MM.1S (cell line): ENCODE measurements at regions not wholly inside any gene's neighbourhood (a gene's known extent, or its start where the extent isn't known, plus 50 kb on each side); places are given as distances from the start of the nearest gene placed in this dataset.

ENCODE experiments used
- DNase-seq: peaks from one replicate; pipeline ENCODE4 v3.0.0-alpha.2; 2015
- H2AFZ ChIP-seq: fragments of 300-600 bp; sonication (generic); 2 replicates; pipeline ENCODE4 v1.6.0; 2016; ENCODE audit warnings: antibody characterized with exemption, low read length
- H3F3A ChIP-seq: fragments of 300-600 bp; sonication (generic); 2 replicates; pipeline ENCODE4 v1.6.1; 2016; ENCODE audit warnings: mild to moderate bottlenecking, antibody characterized with exemption, low read length, moderate library complexity, mixed read lengths; ENCODE audit not compliant: insufficient read depth
- H3K27ac ChIP-seq: fragments of 300-600 bp; sonication (generic); 2 replicates; pipeline ENCODE4 v1.5.1; 2016; ENCODE audit warnings: mild to moderate bottlenecking, low read length
- H3K27me3 ChIP-seq: fragments of 300-600 bp; sonication (generic); replicated peaks from 2 replicates; pipeline ENCODE4 v1.6.0; 2016; ENCODE audit warnings: low read length; ENCODE audit not compliant: insufficient read depth
- H3K36me3 ChIP-seq: fragments of 300-600 bp; sonication (generic); replicated peaks from 2 replicates; pipeline ENCODE4 v1.6.1; 2016; ENCODE audit warnings: mild to moderate bottlenecking, low read length, mixed read lengths; ENCODE audit not compliant: insufficient read depth
- H3K4me1 ChIP-seq: fragments of 300-600 bp; sonication (generic); 2 replicates; pipeline ENCODE4 v1.6.1; 2016; ENCODE audit warnings: low read length, mixed read lengths
- H3K4me2 ChIP-seq: fragments of 300-600 bp; sonication (generic); 2 replicates; pipeline ENCODE4 v1.6.0; 2016; ENCODE audit warnings: low read depth, low read length
- H3K4me3 ChIP-seq: fragments of 300-600 bp; sonication (generic); 2 replicates; pipeline ENCODE4 v1.5.1; 2016; ENCODE audit warnings: low read length, mixed read lengths
- H3K79me2 ChIP-seq: fragments of 300-600 bp; sonication (generic); 2 replicates; pipeline ENCODE4 v1.6.1; 2016; ENCODE audit warnings: mixed run types, low read length, mixed read lengths
- H3K9ac ChIP-seq: fragments of 300-600 bp; sonication (generic); 2 replicates; pipeline ENCODE4 v1.6.1; 2016; ENCODE audit warnings: low read length, mixed read lengths
- H3K9me2 ChIP-seq: fragments of 300-600 bp; sonication (generic); replicated peaks from 2 replicates; pipeline ENCODE4 v1.6.1; 2016; ENCODE audit warnings: mild to moderate bottlenecking, low read length, mixed read lengths; ENCODE audit not compliant: insufficient read depth
- H3K9me3 ChIP-seq: fragments of 300-600 bp; sonication (generic); replicated peaks from 2 replicates; pipeline ENCODE4 v1.6.1; 2016; ENCODE audit warnings: mild to moderate bottlenecking, low read length, mixed read lengths; ENCODE audit not compliant: insufficient read depth
- H4K20me1 ChIP-seq: fragments of 300-600 bp; sonication (generic); 2 replicates; pipeline ENCODE4 v1.6.1; 2016; ENCODE audit warnings: mild to moderate bottlenecking, low read length, moderate library complexity, mixed read lengths; ENCODE audit not compliant: insufficient read depth
- CTCF ChIP-seq: fragments of 300-600 bp; sonication (generic); IDR thresholded peaks from 2 replicates; pipeline ENCODE4 v1.5.1; 2016; ENCODE audit warnings: antibody characterized with exemption, low read length, mixed read lengths
- EZH2 ChIP-seq: fragments of 300-600 bp; sonication (generic); optimal IDR thresholded peaks from 2 replicates; pipeline ENCODE3; 2017; ENCODE audit warnings: low read depth, mild to moderate bottlenecking, antibody characterized with exemption, low read length, mixed read lengths
- EZH2phosphoT487 ChIP-seq: fragments of 300-600 bp; sonication (generic); IDR thresholded peaks from 2 replicates; pipeline ENCODE4 v1.6.1; 2018; ENCODE audit warnings: antibody characterized with exemption, low read length

GRCh38 chr16:89033796-89034572 is 57.0 kb upstream of the CBFA2T3 start:
- Histone ChIP-seq H3K27ac (no peak overlapping the region), H3K27me3 (peaks cover 5% of the 10 kb centered on the region), H3K4me3 (no peak overlapping the region), H2AFZ (no peak overlapping the region), H3K9me3 (no peaks in the 10 kb centered on the region), H3K4me2 (no peak overlapping the region), H3K9me2 (no peaks in the 10 kb centered on the region), H3F3A (no peaks in the 10 kb centered on the region), H3K79me2 (no peaks in the 10 kb centered on the region), H3K36me3 (no peaks in the 10 kb centered on the region), H3K9ac (no peak overlapping the region), H3K4me1 (no peaks in the 10 kb centered on the region), H4K20me1 (no peaks in the 10 kb centered on the region)
- TF ChIP-seq EZH2phosphoT487 (no peak), CTCF (no peak), EZH2 (no peak)
- DNase-seq, result no peak

- no peaks in the 10 kb centered on the region for H3K36me3 ChIP-seq
- H3K9me2 ChIP-seq, result no peaks in the 10 kb centered on the region
- no peaks in the 10 kb centered on the region for H4K20me1 ChIP-seq
- H3K4me2 ChIP-seq, result no peak overlapping the region
- no peak for DNase-seq
- no peaks in the 10 kb centered on the region for H3F3A ChIP-seq
- H2AFZ ChIP-seq, result no peak overlapping the region
- H3K9ac ChIP-seq, result no peak overlapping the region
- H3K27me3 ChIP-seq, result peaks cover 8% of the 10 kb centered on the region
- no peak overlapping the region for H3K27ac ChIP-seq
- no peak for TF ChIP-seq EZH2phosphoT487
- no peak for TF ChIP-seq CTCF
- no peak for TF ChIP-seq EZH2
- H3K4me3 ChIP-seq, result no peak overlapping the region
- no peaks in the 10 kb centered on the region for H3K9me3 ChIP-seq
- no peaks in the 10 kb centered on the region for H3K4me1 ChIP-seq
- no peaks in the 10 kb centered on the region for H3K79me2 ChIP-seq
Observed at GRCh38 chr16:89034573-89034961, 57.6 kb upstream of the CBFA2T3 start.

- TF ChIP-seq EZH2 (no peak), CTCF (no peak), EZH2phosphoT487 (no peak)
- Histone ChIP-seq H4K20me1 (no peaks in the 10 kb centered on the region), H3K4me2 (no peak overlapping the region), H3K36me3 (no peaks in the 10 kb centered on the region), H3K9me2 (no peaks in the 10 kb centered on the region), H3K9ac (no peak overlapping the region), H3K9me3 (no peaks in the 10 kb centered on the region), H2AFZ (no peak overlapping the region), H3F3A (no peaks in the 10 kb centered on the region), H3K27me3 (peaks cover 12% of the 10 kb centered on the region), H3K4me3 (no peak overlapping the region), H3K4me1 (no peaks in the 10 kb centered on the region), H3K27ac (no peak overlapping the region), H3K79me2 (no peaks in the 10 kb centered on the region)
- DNase-seq, result no peak
Observed at GRCh38 chr16:89034971-89035668, 58.1 kb upstream of the CBFA2T3 start.
